ENCODE measurements at regions not wholly inside any gene's neighbourhood (a gene's known extent, or its start where the extent isn't known, plus 50 kb on each side); places are given as distances from the start of the nearest gene placed in this dataset.
A peak's percentile ranks its signal among the peaks of the same experiment; 100 is the strongest.

DNA sequence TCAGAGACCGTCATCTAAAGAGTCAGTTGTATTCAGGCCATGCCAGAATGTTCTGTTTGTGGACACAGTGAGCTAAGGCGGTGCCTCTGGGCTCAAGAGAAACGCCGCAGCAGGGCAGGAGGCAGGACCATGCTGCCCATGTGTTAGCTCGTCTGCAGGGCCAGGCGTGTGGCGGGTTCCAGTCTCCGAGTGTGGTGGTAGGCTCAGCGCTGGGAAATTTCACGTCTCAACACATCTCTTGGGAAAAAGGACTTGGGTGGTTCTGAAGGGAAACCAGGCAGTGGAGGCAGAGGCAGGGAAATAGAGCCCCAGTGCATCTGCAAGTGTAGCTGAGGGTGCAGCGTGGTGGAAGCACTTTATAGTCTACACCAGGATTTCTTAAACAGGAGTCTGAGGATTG lies 56.9 kb upstream of the TAGAP start:
- no peaks in the 10 kb centered on the region for H3K36me3 ChIP-seq (ENCODE audit: insufficient read depth, low read length)
- H2AFZ ChIP-seq (ENCODE audit: low read length) = no peak overlapping the region
- no peaks in the 10 kb centered on the region for H3K9me3 ChIP-seq (ENCODE audit: low read length)
- TF ChIP-seq EZH2 (IDR thresholded peaks at IDR 0.05; ENCODE audit: borderline replicate concordance, low read length) = no peak
- TF ChIP-seq, protein P1, sequence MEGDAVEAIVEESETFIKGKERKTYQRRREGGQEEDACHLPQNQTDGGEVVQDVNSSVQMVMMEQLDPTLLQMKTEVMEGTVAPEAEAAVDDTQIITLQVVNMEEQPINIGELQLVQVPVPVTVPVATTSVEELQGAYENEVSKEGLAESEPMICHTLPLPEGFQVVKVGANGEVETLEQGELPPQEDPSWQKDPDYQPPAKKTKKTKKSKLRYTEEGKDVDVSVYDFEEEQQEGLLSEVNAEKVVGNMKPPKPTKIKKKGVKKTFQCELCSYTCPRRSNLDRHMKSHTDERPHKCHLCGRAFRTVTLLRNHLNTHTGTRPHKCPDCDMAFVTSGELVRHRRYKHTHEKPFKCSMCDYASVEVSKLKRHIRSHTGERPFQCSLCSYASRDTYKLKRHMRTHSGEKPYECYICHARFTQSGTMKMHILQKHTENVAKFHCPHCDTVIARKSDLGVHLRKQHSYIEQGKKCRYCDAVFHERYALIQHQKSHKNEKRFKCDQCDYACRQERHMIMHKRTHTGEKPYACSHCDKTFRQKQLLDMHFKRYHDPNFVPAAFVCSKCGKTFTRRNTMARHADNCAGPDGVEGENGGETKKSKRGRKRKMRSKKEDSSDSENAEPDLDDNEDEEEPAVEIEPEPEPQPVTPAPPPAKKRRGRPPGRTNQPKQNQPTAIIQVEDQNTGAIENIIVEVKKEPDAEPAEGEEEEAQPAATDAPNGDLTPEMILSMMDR (IDR thresholded peaks at IDR 0.05; ENCODE audit: low read length) = no peak
- H4K20me1 ChIP-seq (ENCODE audit: insufficient read depth, low read length) = no peaks in the 10 kb centered on the region
- H3K79me2 ChIP-seq (ENCODE audit: insufficient read depth, low read length) = no peaks in the 10 kb centered on the region
- no peak overlapping the region for H3K4me3 ChIP-seq (ENCODE audit: low read depth, low read length, poor library complexity, severe bottlenecking)
- peaks cover 11% of the 10 kb centered on the region; the same call in 1 of the 2 replicates for H3F3A ChIP-seq (ENCODE audit: insufficient read depth, low read length)
- no peak overlapping the region for H3K9ac ChIP-seq (ENCODE audit: low read length)
- peaks cover 100% of the 10 kb centered on the region for H3K4me1 ChIP-seq (ENCODE audit: insufficient read depth, low read length, severe bottlenecking)
- no peaks in the 10 kb centered on the region for H3K27me3 ChIP-seq (ENCODE audit: insufficient read depth, low read length)
- no peak overlapping the region for H3K4me2 ChIP-seq (ENCODE audit: low read length)
- no peaks in the 10 kb centered on the region for H3K9me2 ChIP-seq (ENCODE audit: low read depth, low read length)
- H3K27ac ChIP-seq (ENCODE audit: low read depth, low read length, poor library complexity, severe bottlenecking) = peak overlapping the region; percentile 99

DNA sequence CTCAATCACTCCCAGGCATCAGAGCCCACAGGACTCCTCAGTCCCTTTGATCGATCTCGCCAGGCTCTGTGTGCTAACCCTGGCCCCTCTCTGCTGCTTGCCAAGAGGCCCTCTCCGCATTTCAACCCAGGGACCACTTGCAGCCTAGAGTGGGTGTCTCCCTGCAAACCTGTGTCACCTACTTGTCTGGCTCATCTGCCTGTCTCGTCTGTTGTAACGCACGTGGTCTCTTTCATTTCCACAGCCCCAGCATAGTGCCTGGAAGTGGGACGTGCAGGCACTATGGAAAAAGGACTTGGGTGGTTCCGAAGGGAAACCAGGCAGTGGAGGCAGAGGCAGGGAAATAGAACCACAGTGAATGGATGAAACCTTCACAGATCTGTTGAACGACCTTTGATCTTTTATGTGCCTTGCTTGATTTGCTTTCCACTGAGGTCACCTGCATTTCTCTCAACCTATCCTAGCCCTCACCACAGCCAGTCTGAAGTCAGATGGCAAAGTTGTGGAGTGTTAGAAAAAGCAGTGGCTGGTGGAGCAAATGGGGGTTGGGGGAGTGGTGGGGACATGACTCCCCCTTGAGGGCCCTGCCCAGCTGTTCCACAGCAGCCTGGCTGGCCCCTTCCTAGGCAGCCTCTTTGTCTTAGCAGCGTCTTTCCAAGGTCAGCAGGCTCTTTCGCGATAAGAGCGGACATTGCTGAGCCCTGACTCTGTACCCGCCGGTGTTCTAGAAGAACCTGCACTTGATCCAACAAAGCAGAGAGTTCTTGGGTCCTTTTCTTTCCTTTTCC lies 55.8 kb upstream of the TAGAP start:
- Histone ChIP-seq H3K27me3 (ENCODE audit: insufficient read depth, low read length) (no peaks in the 10 kb centered on the region), H3K9me2 (ENCODE audit: low read depth, low read length) (no peaks in the 10 kb centered on the region), H3K9me3 (ENCODE audit: low read length) (no peaks in the 10 kb centered on the region), H3K4me3 (ENCODE audit: low read depth, low read length, poor library complexity, severe bottlenecking) (no peak overlapping the region), H3K4me2 (ENCODE audit: low read length) (peak overlapping the region; percentile 41), H3K4me1 (ENCODE audit: insufficient read depth, low read length, severe bottlenecking) (peaks cover 100% of the 10 kb centered on the region), H3K79me2 (ENCODE audit: insufficient read depth, low read length) (no peaks in the 10 kb centered on the region), H3K9ac (ENCODE audit: low read length) (peak overlapping the region; percentile 17; the same call in 1 of the 2 replicates), H3K27ac (ENCODE audit: low read depth, low read length, poor library complexity, severe bottlenecking) (peak overlapping the region; percentile 99), H4K20me1 (ENCODE audit: insufficient read depth, low read length) (no peaks in the 10 kb centered on the region), H3F3A (ENCODE audit: insufficient read depth, low read length) (0 out of 2 replicates have a peak, but pooled peaks cover 8% of the 10 kb centered on the region), H2AFZ (ENCODE audit: low read length) (no peak overlapping the region), H3K36me3 (ENCODE audit: insufficient read depth, low read length) (no peaks in the 10 kb centered on the region)
- TF ChIP-seq EZH2 (IDR thresholded peaks at IDR 0.05; ENCODE audit: borderline replicate concordance, low read length) = no peak
- TF ChIP-seq, protein P1 (IDR thresholded peaks at IDR 0.05; ENCODE audit: low read length) = no peak

DNA sequence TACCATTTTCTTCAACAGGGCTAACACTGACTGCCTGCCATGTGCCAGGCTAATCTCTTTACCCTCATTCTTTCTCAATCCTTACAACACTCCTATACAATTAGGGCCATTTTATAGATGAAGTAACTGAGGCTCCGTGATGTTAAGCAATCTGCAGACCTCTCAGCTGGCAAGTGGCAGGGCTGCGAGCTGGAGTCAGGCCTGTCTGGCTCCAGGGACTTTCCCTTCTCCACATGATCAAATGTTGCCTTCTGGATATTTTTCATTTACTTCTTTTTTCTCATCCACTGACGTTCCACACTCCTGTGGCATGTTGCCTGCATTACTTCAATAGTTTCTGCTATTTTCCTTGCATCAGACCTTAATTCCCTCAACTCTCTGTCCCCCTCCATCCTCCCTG lies 55.2 kb upstream of the TAGAP start:
- Histone ChIP-seq H3K27ac (ENCODE audit: low read depth, low read length, poor library complexity, severe bottlenecking) (peak overlapping the region; percentile 99), H3K9me2 (ENCODE audit: low read depth, low read length) (no peaks in the 10 kb centered on the region), H3K4me2 (ENCODE audit: low read length) (peak overlapping the region; percentile 41; the same call in 1 of the 2 replicates), H4K20me1 (ENCODE audit: insufficient read depth, low read length) (no peaks in the 10 kb centered on the region), H2AFZ (ENCODE audit: low read length) (no peak overlapping the region), H3K36me3 (ENCODE audit: insufficient read depth, low read length) (no peaks in the 10 kb centered on the region), H3K4me1 (ENCODE audit: insufficient read depth, low read length, severe bottlenecking) (peaks cover 100% of the 10 kb centered on the region), H3K4me3 (ENCODE audit: low read depth, low read length, poor library complexity, severe bottlenecking) (no peak overlapping the region), H3F3A (ENCODE audit: insufficient read depth, low read length) (0 out of 2 replicates have a peak, but pooled peaks cover 8% of the 10 kb centered on the region), H3K27me3 (ENCODE audit: insufficient read depth, low read length) (no peaks in the 10 kb centered on the region), H3K9ac (ENCODE audit: low read length) (peak overlapping the region; percentile 17; the same call in 1 of the 2 replicates), H3K9me3 (ENCODE audit: low read length) (no peaks in the 10 kb centered on the region), H3K79me2 (ENCODE audit: insufficient read depth, low read length) (no peaks in the 10 kb centered on the region)
- no peak for TF ChIP-seq EZH2 (IDR thresholded peaks at IDR 0.05; ENCODE audit: borderline replicate concordance, low read length)
- TF ChIP-seq, protein P1 (IDR thresholded peaks at IDR 0.05; ENCODE audit: low read length) = no peak
